Kasumi-1 (cell line): ENCODE measurements at regions not wholly inside any gene's neighbourhood (a gene's known extent, or its start where the extent isn't known, plus 50 kb on each side); places are given as distances from the start of the nearest gene placed in this dataset.

Experiments used
- DNase-seq, 2 experiments: peaks; one replicate each; lab custom pipeline; 2025; lab: John Stamatoyannopoulos, UW

DNA sequence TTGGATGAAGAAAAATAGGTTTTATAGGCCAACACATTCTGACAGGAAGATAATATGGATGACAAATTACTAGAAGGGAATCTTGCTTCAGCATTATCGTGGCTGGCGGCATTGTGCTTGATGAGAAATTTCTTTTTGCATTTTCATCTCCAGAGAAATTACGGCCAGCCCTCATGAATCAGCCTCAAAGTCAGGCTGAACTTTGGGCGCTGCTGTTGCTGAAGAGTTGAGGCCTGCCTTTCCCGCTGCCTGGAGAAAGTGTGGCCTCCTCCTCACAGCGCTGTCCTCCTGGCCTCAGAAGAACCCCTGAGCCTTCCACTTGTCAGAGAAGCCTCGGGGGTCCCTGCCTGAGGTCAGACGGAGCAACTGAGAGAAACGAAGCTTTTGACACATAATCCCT lies 272.4 kb upstream of the KCNIP4 start:
- no peak for DNase-seq

DNA sequence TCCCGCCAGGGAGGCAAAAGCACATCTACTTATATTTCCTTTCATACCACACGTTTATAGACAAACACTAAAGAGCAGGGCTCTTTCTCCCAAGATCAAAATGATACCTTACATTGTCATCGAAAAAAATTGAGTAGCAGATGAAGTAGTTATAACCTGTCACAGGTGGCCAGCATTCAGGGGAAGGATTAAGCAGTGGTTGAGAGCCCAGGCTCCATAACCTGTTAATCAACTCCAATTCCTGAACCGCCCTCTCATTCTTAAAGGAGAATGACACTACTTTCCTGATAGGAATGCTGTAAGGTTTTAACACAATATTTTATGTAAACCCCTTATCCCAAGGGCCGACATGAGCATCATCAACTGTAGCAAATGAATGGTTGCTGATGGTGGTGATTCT lies 268.9 kb upstream of the KCNIP4 start:
- no peak for DNase-seq

- DNase-seq, result no peak
Measured at GRCh38 chr4:22216278-22216677, 267.7 kb upstream of the KCNIP4 start.

DNA sequence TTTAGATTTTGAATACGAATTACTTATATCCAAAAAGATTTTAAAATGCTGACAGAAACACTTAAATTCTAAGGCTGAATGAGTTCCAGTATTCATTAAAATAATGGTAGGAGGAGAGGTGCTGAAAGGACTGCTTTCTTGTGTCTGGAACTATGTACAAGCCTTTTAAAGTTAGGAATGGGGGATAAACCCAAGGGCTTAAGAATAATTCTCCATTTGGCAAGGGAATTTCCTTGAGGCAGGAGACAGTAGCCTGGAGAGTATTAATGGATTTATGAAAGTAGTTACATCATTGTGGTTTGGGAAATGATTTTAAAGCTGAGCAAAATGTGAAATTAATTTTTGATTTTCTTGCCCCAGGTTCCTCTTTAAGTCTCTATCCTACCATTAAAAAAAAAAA lies 266.5 kb upstream of the KCNIP4 start:
- DNase-seq, result no peak

DNA sequence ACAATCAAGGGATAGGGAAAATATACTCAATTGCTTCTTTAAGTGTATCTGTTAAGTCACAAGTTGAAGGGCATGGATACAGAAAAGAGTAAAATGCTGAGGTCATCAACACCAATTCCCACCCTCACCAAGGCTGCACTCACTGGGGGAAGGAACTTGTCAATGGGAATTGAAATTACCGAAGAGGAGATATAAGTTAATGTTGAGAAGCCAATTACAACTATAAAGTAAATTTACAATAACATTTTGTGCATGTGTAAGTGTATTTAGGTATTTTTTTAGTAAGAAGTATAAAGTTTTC lies 255.1 kb upstream of the KCNIP4 start:
- no peak for DNase-seq

- no peak for DNase-seq
Measured at GRCh38 chr4:22202975-22203710, 254.6 kb upstream of the KCNIP4 start.

DNA sequence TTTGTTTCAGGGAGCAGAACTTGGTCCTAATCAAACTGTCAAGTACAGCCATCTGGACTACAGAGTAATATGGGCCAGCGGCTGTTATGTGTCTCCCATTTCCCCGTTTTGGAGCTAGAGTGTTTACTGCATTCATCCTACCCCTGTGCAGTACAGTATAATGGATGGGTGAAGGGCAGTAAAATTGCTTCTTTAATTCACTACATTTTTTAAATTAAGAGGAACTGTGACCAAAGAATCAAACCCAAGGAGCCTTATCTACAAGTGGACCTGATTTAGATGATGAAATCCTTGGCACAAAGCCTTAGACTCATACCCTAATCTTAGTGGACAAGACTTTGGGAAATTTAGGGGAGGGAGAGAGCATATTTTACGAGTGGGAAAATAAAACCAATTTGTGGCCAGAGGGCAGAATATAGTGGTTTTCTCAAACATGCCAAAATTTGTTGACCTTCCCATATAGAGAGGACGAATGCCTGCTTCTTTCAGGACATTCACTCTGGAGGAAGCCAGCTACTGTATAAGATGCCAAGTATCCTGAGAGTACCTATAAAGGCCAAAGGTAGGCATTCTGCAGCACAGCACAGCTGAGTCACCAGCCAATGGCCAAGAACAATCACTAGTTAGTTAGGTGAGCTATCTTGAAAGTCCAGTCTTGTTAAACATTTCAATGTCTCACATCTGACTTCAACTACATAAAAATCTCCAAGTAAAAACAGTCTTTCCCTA lies 253.8 kb upstream of the KCNIP4 start:
- no peak for DNase-seq

DNA sequence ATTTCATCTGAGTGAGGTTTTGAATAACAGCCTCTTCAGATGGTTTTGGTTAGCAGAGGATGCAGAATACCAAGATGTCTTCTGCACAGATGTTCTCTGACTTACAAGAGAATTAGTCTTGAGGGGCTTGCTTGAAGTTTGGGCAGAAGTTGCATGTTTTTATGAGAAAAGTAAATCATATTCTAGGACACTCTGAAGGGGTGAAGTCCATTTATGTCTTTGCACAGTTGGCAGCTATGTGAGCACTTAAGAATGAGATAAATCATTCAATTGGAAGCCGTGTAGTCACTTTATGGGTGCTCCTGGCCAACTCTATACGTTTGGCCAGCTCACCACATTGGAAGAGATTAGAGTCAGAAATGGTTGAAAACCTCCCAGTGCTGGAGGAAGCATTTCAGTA lies 252.7 kb upstream of the KCNIP4 start:
- DNase-seq, result no peak

GRCh38 chr4:22196551-22196950 lies 248.0 kb upstream of the KCNIP4 start:
- DNase-seq, result no peak

GRCh38 chr4:22192084-22192511 lies 243.5 kb upstream of the KCNIP4 start:
- DNase-seq, result no peak

DNA sequence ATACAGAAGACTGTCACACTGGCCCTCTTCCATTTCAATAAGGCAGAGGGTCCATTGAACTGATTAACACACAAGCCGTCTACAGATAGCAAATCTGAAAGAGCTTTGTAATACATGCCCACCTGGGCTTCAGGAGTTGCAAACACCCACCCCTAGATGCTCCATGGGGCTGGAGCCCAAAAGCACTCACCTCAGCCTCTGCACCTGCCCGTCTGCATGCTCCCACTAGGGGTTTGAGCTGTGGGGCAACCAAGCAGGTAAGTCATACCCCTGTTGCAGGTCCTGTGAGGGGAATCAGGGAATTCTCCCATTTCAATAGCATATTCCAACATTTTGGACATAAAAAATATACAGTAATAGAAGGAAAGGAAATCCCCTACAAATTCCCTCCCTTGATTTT lies 243.0 kb upstream of the KCNIP4 start:
- DNase-seq, result no peak

DNA sequence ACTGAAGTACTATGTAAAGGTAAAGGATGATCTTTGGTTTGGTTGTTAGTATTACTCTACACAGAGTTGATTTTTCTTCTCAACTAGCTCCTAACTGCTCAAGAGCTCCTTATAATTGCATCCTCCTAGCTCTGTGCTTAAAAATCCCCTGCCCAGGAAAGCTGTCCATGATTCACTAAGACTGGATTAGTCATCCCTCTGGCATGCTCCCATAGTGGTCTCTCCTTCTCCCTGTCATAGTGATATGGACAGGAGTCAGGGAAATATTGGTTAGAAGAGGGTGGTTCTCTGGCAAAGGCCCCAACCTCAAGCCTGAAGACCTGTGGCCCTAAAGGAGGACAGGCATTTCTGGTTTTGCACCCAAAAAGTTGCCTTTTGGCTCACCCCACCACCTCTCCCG lies 242.3 kb upstream of the KCNIP4 start:
- no peak for DNase-seq

GRCh38 chr4:22187203-22187820 lies 238.7 kb upstream of the KCNIP4 start:
- DNase-seq, result no peak

DNA sequence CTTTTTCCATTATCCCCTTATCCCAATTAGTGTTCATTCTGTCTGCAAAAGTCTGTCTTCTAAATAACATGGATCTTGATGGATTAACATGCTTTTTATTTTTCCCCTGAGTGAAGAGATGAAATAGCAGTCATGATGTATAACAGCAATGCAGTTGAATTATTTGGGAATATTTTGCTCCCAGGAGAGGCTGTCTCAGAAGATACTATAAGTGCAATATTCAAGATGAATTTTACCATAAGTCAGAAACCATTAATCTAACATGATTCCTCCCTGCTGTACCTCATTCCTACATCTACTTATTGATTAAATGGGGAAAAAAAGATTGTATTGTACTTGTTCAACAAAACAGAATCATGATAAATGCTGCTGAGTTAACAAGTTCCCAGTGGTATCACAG lies 233.2 kb upstream of the KCNIP4 start:
- no peak for DNase-seq

DNA sequence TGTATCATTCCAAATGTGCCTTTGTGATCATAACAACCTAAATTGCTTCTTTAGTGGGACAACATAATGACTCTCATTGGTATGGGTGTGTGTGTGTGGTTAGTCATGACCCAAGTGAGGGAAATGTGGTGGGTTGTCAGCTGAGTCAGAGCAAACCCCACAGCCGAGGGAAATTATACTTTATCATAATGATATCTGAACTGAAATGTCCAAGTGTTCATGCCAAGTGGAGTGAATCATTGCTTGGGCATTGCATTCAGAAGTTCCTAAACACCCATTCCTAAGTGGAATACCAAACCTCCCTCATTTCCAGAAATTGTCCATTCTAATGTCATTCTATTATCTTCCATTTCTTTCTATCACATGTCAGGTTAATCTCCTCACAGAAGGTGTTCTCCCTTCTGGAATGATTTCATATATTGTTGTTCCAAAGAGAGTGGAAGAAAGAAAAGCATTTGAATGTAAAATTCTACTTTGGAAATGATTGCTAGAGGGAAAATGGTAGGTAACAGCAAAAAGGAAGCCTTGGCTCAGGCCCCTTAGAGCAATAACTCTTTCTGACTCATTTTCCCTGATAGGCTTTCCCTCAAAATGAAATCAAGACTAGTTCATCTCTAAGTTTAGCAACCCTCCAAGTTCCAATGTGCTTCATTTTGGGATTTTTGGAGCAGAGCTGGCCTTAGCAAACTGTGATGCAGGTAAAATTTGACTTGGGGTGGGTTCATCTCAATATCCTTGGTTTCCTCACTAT lies 230.7 kb upstream of the KCNIP4 start:
- no peak for DNase-seq

GRCh38 chr4:22174640-22175039 lies 226.1 kb upstream of the KCNIP4 start:
- no peak for DNase-seq

DNA sequence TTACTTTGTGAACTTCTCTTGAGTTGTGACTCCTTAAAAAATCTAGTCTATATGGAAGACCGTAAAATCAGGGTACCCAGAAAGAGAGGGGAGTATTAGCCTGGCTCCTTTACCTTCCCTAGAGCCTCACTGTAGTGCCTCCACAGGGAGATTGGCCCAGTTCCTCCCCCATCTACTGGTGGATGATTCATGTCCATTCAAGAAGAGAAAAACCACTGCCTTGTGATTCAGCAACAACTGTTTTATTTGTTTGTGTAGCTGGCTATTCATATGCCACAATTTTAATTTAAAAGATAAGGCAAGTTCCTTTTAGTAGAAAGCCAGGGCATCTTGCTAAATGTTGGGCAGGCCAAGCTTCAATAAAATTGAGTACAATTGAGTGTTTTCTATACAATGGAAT lies 221.8 kb upstream of the KCNIP4 start:
- DNase-seq, result no peak

- no peak for DNase-seq
Measured at GRCh38 chr4:22167201-22167600, 218.6 kb upstream of the KCNIP4 start.

DNA sequence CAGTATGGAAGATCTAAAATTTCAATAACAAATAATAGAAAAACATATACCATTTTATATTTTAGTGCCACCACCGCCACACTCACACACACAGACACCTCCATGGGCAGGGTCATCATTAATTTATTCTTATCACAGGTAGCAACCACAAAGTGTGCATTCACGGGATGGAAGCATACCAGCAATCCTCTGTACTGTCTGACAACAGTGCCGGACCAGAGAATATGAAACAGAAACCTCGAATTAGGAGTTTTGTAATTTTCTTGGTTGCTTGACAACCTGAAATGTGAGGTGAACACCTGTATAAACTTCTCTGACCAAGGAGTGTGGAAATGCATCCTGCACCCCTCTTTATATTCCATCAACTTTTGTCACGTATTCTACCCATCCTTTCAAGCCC lies 213.9 kb upstream of the KCNIP4 start:
- DNase-seq, result no peak

DNA sequence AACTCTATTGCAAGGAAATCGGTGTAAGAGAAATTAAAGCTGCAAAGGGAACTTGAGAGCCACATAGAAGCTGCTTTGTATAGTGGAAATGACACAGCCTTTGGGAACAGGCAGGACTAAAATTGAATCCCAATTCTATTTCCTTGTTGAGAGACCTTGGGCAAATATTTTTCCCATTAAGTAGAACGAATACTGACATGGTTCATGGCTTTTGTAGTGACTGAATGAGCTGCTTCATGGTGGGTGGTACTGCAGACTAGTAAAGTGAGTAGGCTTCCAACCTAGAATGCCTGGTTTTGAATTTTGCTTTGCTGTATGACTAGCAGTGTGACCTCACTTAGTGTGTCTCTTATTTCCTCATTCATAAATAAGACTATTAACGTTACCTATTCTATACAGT lies 182.2 kb upstream of the KCNIP4 start:
- no peak for DNase-seq

GRCh38 chr4:22129454-22130029 lies 181.0 kb upstream of the KCNIP4 start:
- peak; percentile 31 to 57 for DNase-seq

DNA sequence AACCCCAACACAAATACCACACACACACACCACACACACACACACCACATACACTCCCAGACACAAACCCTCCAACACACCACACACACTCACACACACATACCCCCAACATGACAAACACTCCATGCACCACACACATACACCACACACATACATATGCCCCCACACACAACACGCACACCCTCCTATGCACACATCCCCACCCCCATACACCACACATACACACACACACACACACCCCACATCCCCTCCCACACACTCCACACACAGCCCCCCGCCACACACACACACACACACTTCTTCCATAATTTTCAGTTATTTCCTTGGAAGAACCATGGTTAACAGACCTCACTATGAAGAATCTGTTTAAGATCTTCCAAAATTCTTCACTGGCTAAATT lies 173.5 kb upstream of the KCNIP4 start:
- DNase-seq, result no peak
